ENCODE measurements at regions not wholly inside any gene's neighbourhood (a gene's known extent, or its start where the extent isn't known, plus 50 kb on each side); places are given as distances from the start of the nearest gene placed in this dataset.

DNA sequence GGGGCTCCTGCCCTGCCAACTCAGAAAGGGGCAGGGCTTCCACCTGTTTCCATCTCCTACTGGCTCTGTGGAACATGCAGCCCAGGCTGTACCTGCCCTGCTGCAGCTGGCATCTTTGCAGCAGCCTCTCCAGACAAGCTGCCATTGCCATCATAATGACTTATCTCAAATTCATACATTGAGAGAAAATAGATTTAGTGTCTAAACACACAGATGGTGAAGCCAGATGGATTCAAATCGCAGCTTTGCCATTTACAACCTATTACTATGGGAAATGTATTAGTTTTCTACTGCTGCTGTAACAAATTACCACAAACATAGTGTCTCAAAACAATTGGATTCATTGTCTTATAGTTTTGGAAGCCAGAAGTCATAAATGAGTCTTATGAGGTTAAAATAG lies 260.0 kb downstream of the KCNA4 start:
- TF ChIP-seq, protein P1, sequence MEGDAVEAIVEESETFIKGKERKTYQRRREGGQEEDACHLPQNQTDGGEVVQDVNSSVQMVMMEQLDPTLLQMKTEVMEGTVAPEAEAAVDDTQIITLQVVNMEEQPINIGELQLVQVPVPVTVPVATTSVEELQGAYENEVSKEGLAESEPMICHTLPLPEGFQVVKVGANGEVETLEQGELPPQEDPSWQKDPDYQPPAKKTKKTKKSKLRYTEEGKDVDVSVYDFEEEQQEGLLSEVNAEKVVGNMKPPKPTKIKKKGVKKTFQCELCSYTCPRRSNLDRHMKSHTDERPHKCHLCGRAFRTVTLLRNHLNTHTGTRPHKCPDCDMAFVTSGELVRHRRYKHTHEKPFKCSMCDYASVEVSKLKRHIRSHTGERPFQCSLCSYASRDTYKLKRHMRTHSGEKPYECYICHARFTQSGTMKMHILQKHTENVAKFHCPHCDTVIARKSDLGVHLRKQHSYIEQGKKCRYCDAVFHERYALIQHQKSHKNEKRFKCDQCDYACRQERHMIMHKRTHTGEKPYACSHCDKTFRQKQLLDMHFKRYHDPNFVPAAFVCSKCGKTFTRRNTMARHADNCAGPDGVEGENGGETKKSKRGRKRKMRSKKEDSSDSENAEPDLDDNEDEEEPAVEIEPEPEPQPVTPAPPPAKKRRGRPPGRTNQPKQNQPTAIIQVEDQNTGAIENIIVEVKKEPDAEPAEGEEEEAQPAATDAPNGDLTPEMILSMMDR (IDR thresholded peaks at IDR 0.05 in 2 of 3, conservative IDR thresholded peaks at IDR 0.05 in 1 of 3; ENCODE audit: borderline replicate concordance in 1 of 3, insufficient read depth in 1 of 3, low read depth in 2 of 3, low read length in 2 of 3) = no peak
- TF ChIP-seq POLR2AphosphoS5 (IDR thresholded peaks at IDR 0.05; ENCODE audit: low read depth, low read length) (no peak), CBX3 (IDR thresholded peaks at IDR 0.05; ENCODE audit: low read depth) (no peak), POLR2A (IDR thresholded peaks at IDR 0.05; ENCODE audit: borderline replicate concordance, extremely low read depth, insufficient read depth, insufficient read length) (no peak), CEBPB (IDR thresholded peaks at IDR 0.05; ENCODE audit: low read depth) (no peak), MAX (IDR thresholded peaks at IDR 0.05) (no peak), SP1 (IDR thresholded peaks at IDR 0.05; ENCODE audit: low read depth) (no peak), EZH2 (IDR thresholded peaks at IDR 0.05) (no peak), SIN3A (IDR thresholded peaks at IDR 0.05; ENCODE audit: low read depth) (no peak), RAD21 (IDR thresholded peaks at IDR 0.05; ENCODE audit: low read depth) (no peak)
- TF ChIP-seq, protein P2, sequence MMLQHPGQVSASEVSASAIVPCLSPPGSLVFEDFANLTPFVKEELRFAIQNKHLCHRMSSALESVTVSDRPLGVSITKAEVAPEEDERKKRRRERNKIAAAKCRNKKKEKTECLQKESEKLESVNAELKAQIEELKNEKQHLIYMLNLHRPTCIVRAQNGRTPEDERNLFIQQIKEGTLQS (IDR thresholded peaks at IDR 0.05) = no peak
